ENCODE measurements at regions not wholly inside any gene's neighbourhood (a gene's known extent, or its start where the extent isn't known, plus 50 kb on each side); places are given as distances from the start of the nearest gene placed in this dataset.

- no peaks in the 10 kb centered on the region for H3K27me3 ChIP-seq
- no peak for TF ChIP-seq POLR2AphosphoS5 (IDR thresholded peaks at IDR 0.05)
- no peak for TF ChIP-seq POLR2A (IDR thresholded peaks at IDR 0.05; ENCODE audit: low read depth)
- no peak for TF ChIP-seq EP300 (IDR thresholded peaks at IDR 0.05)
- no peak for TF ChIP-seq CTCF (IDR thresholded peaks at IDR 0.05)
- intact Hi-C loops (cut with DNase I) = no loop called here
- H3K9me3 ChIP-seq = no peaks in the 10 kb centered on the region
- WGBS = 52% methylated on average over 5 of the region's 5 CpGs
- H3K36me3 ChIP-seq = no peaks in the 10 kb centered on the region
- no peak for DNase-seq (ENCODE audit: extremely low spot score)
- H3K4me1 ChIP-seq = peaks cover 0 to 17% (median 8%) of the 10 kb centered on the region in 4 donors
- no peak overlapping the region for H3K4me3 ChIP-seq
- H3K27ac ChIP-seq (replicated peaks in 1 of 4) = no peak overlapping the region
These were observed 450.2 kb downstream of the CBLN4 start for GRCh38 chr20:55555075-55555650.

GRCh38 chr20:55544638-55545037 is 460.7 kb downstream of the CBLN4 start:
- Histone ChIP-seq H3K27ac (replicated peaks in 1 of 4) (no peak overlapping the region), H3K36me3 (no peaks in the 10 kb centered on the region), H3K27me3 (no peaks in the 10 kb centered on the region), H3K9me3 (no peaks in the 10 kb centered on the region), H3K4me3 (no peak overlapping the region), H3K4me1 (no peaks in the 10 kb centered on the region)
- no peak for TF ChIP-seq EP300 (IDR thresholded peaks at IDR 0.05)
- TF ChIP-seq CTCF (IDR thresholded peaks at IDR 0.05) = no peak
- TF ChIP-seq POLR2AphosphoS5 (IDR thresholded peaks at IDR 0.05) = no peak
- no peak for TF ChIP-seq POLR2A (IDR thresholded peaks at IDR 0.05; ENCODE audit: low read depth)
- 73% methylated on average over 4 of the region's 4 CpGs for WGBS
- no peak for DNase-seq (ENCODE audit: extremely low spot score)
- intact Hi-C loops (cut with DNase I) = no loop called here

- H3K9me3 ChIP-seq = no peaks in the 10 kb centered on the region
- intact Hi-C loops (cut with DNase I) = no loop called here
- H3K36me3 ChIP-seq = no peaks in the 10 kb centered on the region
- no peak for DNase-seq (ENCODE audit: extremely low spot score)
- H3K4me1 ChIP-seq = no peaks in the 10 kb centered on the region
- H3K4me3 ChIP-seq = no peak overlapping the region
- H3K27me3 ChIP-seq = no peaks in the 10 kb centered on the region
- H3K27ac ChIP-seq (replicated peaks in 1 of 4) = no peak overlapping the region
- TF ChIP-seq POLR2AphosphoS5 (IDR thresholded peaks at IDR 0.05) = no peak
- no peak for TF ChIP-seq CTCF (IDR thresholded peaks at IDR 0.05)
- TF ChIP-seq EP300 (IDR thresholded peaks at IDR 0.05) = no peak
- TF ChIP-seq POLR2A (IDR thresholded peaks at IDR 0.05; ENCODE audit: low read depth) = no peak
- WGBS = 59% methylated on average over 3 of the region's 3 CpGs
These were observed 464.8 kb downstream of the CBLN4 start for GRCh38 chr20:55540486-55540885.

- Histone ChIP-seq H3K9me3 (no peaks in the 10 kb centered on the region), H3K4me3 (no peak overlapping the region), H3K27me3 (no peaks in the 10 kb centered on the region), H3K27ac (replicated peaks in 1 of 4) (no peak overlapping the region), H3K36me3 (no peaks in the 10 kb centered on the region), H3K4me1 (no peaks in the 10 kb centered on the region)
- TF ChIP-seq CTCF (IDR thresholded peaks at IDR 0.05) = no peak
- TF ChIP-seq EP300 (IDR thresholded peaks at IDR 0.05) = no peak
- TF ChIP-seq POLR2AphosphoS5 (IDR thresholded peaks at IDR 0.05) = no peak
- TF ChIP-seq POLR2A (IDR thresholded peaks at IDR 0.05; ENCODE audit: low read depth) = no peak
- intact Hi-C loops (cut with DNase I) = no loop called here
- 95% methylated on average over 1 of the region's 1 CpG for WGBS
- no peak for DNase-seq (ENCODE audit: extremely low spot score)
These were observed 465.3 kb downstream of the CBLN4 start for GRCh38 chr20:55540013-55540412.

Measured in esophagus muscularis mucosa (tissue), 4 donors.